CD4-positive, alpha-beta T cell (primary cell): ENCODE measurements at regions not wholly inside any gene's neighbourhood (a gene's known extent, or its start where the extent isn't known, plus 50 kb on each side); places are given as distances from the start of the nearest gene placed in this dataset.

ENCODE experiments used
- ATAC-seq: fragments of 200-7000 bp; cut with Tn5 transposase; one replicate; pipeline ENCODE4 v1.10.0; 2022; ENCODE audit warnings: mild to moderate bottlenecking; ENCODE audit not compliant: poor library complexity
- CTCF ChIA-PET: fragments of 350-600 bp; sonication (Branson Sonifier 250); formaldehyde crosslinking; loops from one replicate; lab custom pipeline; 2021; ENCODE audit warnings: antibody characterized with exemption, inconsistent platforms; lab: Charles Lee
- POLR2A ChIA-PET: fragments of 350-600 bp; sonication (Branson Sonifier 250); formaldehyde crosslinking; loops from one replicate; lab custom pipeline; 2021; ENCODE audit warnings: antibody characterized with exemption, inconsistent platforms; lab: Charles Lee
- DNase-seq, 14 experiments: peaks; one replicate each; pipeline ENCODE4 v3.0.0-alpha.2; 2013 to 2020; ENCODE audit warnings: mixed read lengths in 2 of 14
- H3K27ac ChIP-seq, 2 donors: one replicate each; pipeline versions ENCODE4 v1.5.1 to v1.7.0; 2013; ENCODE audit warnings: low read length in 2 of 2, low read depth in 1 of 2, mild to moderate bottlenecking in 1 of 2
- H3K27me3 ChIP-seq, 2 experiments: 1 replicate in 1 of 2; 2 replicates in 1 of 2; pipeline versions ENCODE4 v1.6.1 to v1.7.0; 2013; ENCODE audit warnings: low read length in 2 of 2, control low read depth in 1 of 2, mild to moderate bottlenecking in 1 of 2, moderate library complexity in 1 of 2; ENCODE audit not compliant: insufficient read depth in 2 of 2, control insufficient read depth in 1 of 2
- H3K36me3 ChIP-seq: one replicate; pipeline ENCODE4 v1.6.1; 2013; ENCODE audit warnings: low read length, control low read depth; ENCODE audit not compliant: insufficient read depth
- H3K4me1 ChIP-seq: one replicate; pipeline ENCODE4 v1.6.1; 2013; ENCODE audit warnings: low read length, control low read depth; ENCODE audit not compliant: insufficient read depth
- H3K4me3 ChIP-seq: one replicate; pipeline ENCODE4 v1.5.1; 2013; ENCODE audit warnings: mild to moderate bottlenecking, low read length, moderate library complexity
- H3K9me3 ChIP-seq, 2 experiments: 1 replicate in 1 of 2; 2 replicates in 1 of 2; pipeline versions ENCODE4 v1.6.1 to v1.7.0; 2013; ENCODE audit warnings: low read length in 2 of 2, mild to moderate bottlenecking in 2 of 2, control low read depth in 1 of 2, moderate library complexity in 1 of 2; ENCODE audit not compliant: control insufficient read depth in 1 of 2, insufficient read depth in 1 of 2
- H3K27ac Mint-ChIP-seq: one replicate; pipeline ENCODE4 v1.8.0; 2020; ENCODE audit warnings: mixed read lengths
- H3K27me3 Mint-ChIP-seq: one replicate; pipeline ENCODE4 v1.8.0; 2021; ENCODE audit warnings: mixed read lengths
- H3K36me3 Mint-ChIP-seq: one replicate; pipeline ENCODE4 v1.8.0; 2021; ENCODE audit warnings: low read depth, mixed read lengths
- H3K4me1 Mint-ChIP-seq: one replicate; pipeline ENCODE4 v1.8.0; 2021; ENCODE audit warnings: low read depth, mixed read lengths
- H3K4me3 Mint-ChIP-seq: one replicate; pipeline ENCODE4 v1.8.0; 2020; ENCODE audit warnings: mild to moderate bottlenecking, mixed read lengths
- H3K9me3 Mint-ChIP-seq: one replicate; pipeline ENCODE4 v1.8.0; 2020; ENCODE audit warnings: mixed read lengths
- CTCF ChIP-seq: fragments of 200-600 bp; IDR thresholded peaks from one replicate; pipeline ENCODE4 v1.8.0; 2022; ENCODE audit warnings: antibody characterized with exemption, mild to moderate bottlenecking
- intact Hi-C, 2 experiments: fragments of 100-400 bp; cut with DNase I in 1 of 2; cut with micrococcal nuclease in 1 of 2; formaldehyde crosslinking; loops; one replicate each; pipeline versions ENCODE4 v1.15.1 to v1.9.0; 2023 to 2025; cut with DNase I, micrococcal nuclease

DNA sequence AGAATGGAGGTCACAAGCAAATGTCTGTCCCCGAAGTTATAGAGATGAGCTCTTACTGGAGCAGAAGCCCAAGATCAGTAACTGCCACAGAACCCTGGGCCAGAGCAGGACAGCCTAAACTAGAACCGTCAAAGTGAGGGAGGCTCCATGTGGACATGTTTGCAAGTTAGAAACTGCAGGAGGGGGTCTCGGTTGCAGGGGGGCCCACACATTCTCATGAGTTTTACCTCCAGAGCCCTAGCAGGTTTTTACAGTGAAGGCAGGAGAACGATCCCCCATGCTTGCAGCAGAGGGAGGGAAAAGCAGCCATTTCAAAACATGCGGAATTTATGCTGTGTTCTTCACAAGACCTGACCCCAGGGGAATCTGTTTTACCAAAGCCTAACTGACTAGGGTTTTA, 133.5 kb upstream of the B3GAT1 start:
- ATAC-seq (no peak), DNase-seq (no peak)
- H3K4me1 ChIP-seq: no peaks in the 10 kb centered on the region
- H3K27ac ChIP-seq: no peak overlapping the region
- peaks cover 8% of the 10 kb centered on the region for H3K27me3 Mint-ChIP-seq
- peaks cover 2% of the 10 kb centered on the region for H3K9me3 Mint-ChIP-seq
- peaks cover 0 to 3% of the 10 kb centered on the region in 2 experiments for H3K27me3 ChIP-seq
- TF ChIP-seq CTCF: no peak
- H3K36me3 ChIP-seq: no peaks in the 10 kb centered on the region
- no peaks in the 10 kb centered on the region for H3K4me1 Mint-ChIP-seq
- no peak overlapping the region for H3K4me3 Mint-ChIP-seq
- POLR2A ChIA-PET: no interaction called here
- intact Hi-C loops: no loop called here
- no peak overlapping the region for H3K27ac Mint-ChIP-seq
- H3K36me3 Mint-ChIP-seq: no peaks in the 10 kb centered on the region
- no peak overlapping the region for H3K4me3 ChIP-seq
- peaks cover 0 to 12% of the 10 kb centered on the region in 2 experiments for H3K9me3 ChIP-seq
- CTCF ChIA-PET: no interaction called here

- no peaks in the 10 kb centered on the region for H3K4me1 ChIP-seq
- no peak for DNase-seq
- peaks cover 11% of the 10 kb centered on the region for H3K27me3 Mint-ChIP-seq
- no peaks in the 10 kb centered on the region for H3K9me3 Mint-ChIP-seq
- no peak overlapping the region for H3K27ac ChIP-seq
- no peak for TF ChIP-seq CTCF
- ChIA-PET POLR2A (no interaction called here), CTCF (no interaction called here)
- no peaks in the 10 kb centered on the region for H3K4me1 Mint-ChIP-seq
- no peaks in the 10 kb centered on the region for H3K36me3 Mint-ChIP-seq
- no peaks in the 10 kb centered on the region for H3K36me3 ChIP-seq
- H3K27me3 ChIP-seq: peaks cover 0 to 3% of the 10 kb centered on the region in 2 experiments
- no peak overlapping the region for H3K4me3 ChIP-seq
- intact Hi-C loops: no loop called here
- no peak overlapping the region for H3K4me3 Mint-ChIP-seq
- H3K9me3 ChIP-seq: peaks cover 0 to 12% of the 10 kb centered on the region in 2 experiments
- no peak overlapping the region for H3K27ac Mint-ChIP-seq
- ATAC-seq: no peak
These were observed 132.2 kb upstream of the B3GAT1 start for GRCh38 chr11:134544095-134544815.

- no peaks in the 10 kb centered on the region for H3K36me3 Mint-ChIP-seq
- no peaks in the 10 kb centered on the region for H3K36me3 ChIP-seq
- POLR2A ChIA-PET: no interaction called here
- ATAC-seq (no peak), DNase-seq (no peak)
- no peak overlapping the region for H3K27ac ChIP-seq
- no peak overlapping the region for H3K27ac Mint-ChIP-seq
- H3K4me3 ChIP-seq: no peak overlapping the region
- no peaks in the 10 kb centered on the region for H3K9me3 Mint-ChIP-seq
- CTCF ChIA-PET: no interaction called here
- H3K27me3 Mint-ChIP-seq: peaks cover 14% of the 10 kb centered on the region
- H3K4me1 ChIP-seq: no peaks in the 10 kb centered on the region
- no peak for TF ChIP-seq CTCF
- no peak overlapping the region for H3K4me3 Mint-ChIP-seq
- H3K4me1 Mint-ChIP-seq: no peaks in the 10 kb centered on the region
- peaks cover 0 to 3% of the 10 kb centered on the region in 2 experiments for H3K27me3 ChIP-seq
- peaks cover 0 to 12% of the 10 kb centered on the region in 2 experiments for H3K9me3 ChIP-seq
- intact Hi-C loops: no loop called here
These were observed 131.6 kb upstream of the B3GAT1 start for GRCh38 chr11:134543645-134544044.
